ENCODE measurements at regions not wholly inside any gene's neighbourhood (a gene's known extent, or its start where the extent isn't known, plus 50 kb on each side); places are given as distances from the start of the nearest gene placed in this dataset.
"Not testable (repeated sequence)": the region's sequence is repeated elsewhere in the genome, so short reads cannot be mapped to it uniquely, and the experiment has no call there.

- no peak for DNase-seq
Measured at GRCh38 chr1:5165762-5166161, 511.4 kb downstream of the AJAP1 start.

- no peak for DNase-seq
Measured at GRCh38 chr1:5164158-5164557, 509.7 kb downstream of the AJAP1 start.

GRCh38 chr1:5161372-5161771 lies 507.0 kb downstream of the AJAP1 start:
- no peak for DNase-seq

GRCh38 chr1:5157175-5157574 lies 502.8 kb downstream of the AJAP1 start:
- no peak for DNase-seq

GRCh38 chr1:5156416-5157120 lies 502.2 kb downstream of the AJAP1 start:
- DNase-seq, result no peak

- DNase-seq, result no peak
Measured at GRCh38 chr1:5151511-5151910, 497.1 kb downstream of the AJAP1 start.

- DNase-seq, result no peak
Measured at GRCh38 chr1:5150191-5150590, 495.8 kb downstream of the AJAP1 start.

- no peak for DNase-seq
Measured at GRCh38 chr1:5147806-5148205, 493.4 kb downstream of the AJAP1 start.

- no peak for DNase-seq
Measured at GRCh38 chr1:5142389-5142788, 488.0 kb downstream of the AJAP1 start.

- DNase-seq, result no peak
Measured at GRCh38 chr1:5141750-5142149, 487.3 kb downstream of the AJAP1 start.

GRCh38 chr1:5140962-5141361 lies 486.6 kb downstream of the AJAP1 start:
- DNase-seq, result no peak

- no peak for DNase-seq
Measured at GRCh38 chr1:5140136-5140535, 485.7 kb downstream of the AJAP1 start.

GRCh38 chr1:5129746-5130355 lies 475.4 kb downstream of the AJAP1 start:
- DNase-seq, result no peak

- DNase-seq, result no peak
Measured at GRCh38 chr1:5125208-5125607, 470.8 kb downstream of the AJAP1 start.

GRCh38 chr1:5120559-5120958 lies 466.1 kb downstream of the AJAP1 start:
- no peak for DNase-seq

GRCh38 chr1:5119366-5120234 lies 465.2 kb downstream of the AJAP1 start:
- no peak for DNase-seq

GRCh38 chr1:5118771-5119170 lies 464.4 kb downstream of the AJAP1 start:
- DNase-seq, result not testable (repeated sequence)

- not testable (repeated sequence) for DNase-seq
Measured at GRCh38 chr1:5118292-5118691, 463.9 kb downstream of the AJAP1 start.

GRCh38 chr1:5111581-5111980 lies 457.2 kb downstream of the AJAP1 start:
- no peak for DNase-seq

- DNase-seq, result no peak
Measured at GRCh38 chr1:5110508-5110907, 456.1 kb downstream of the AJAP1 start.

- no peak for DNase-seq
Measured at GRCh38 chr1:5109633-5110032, 455.2 kb downstream of the AJAP1 start.

- no peak for DNase-seq
Measured at GRCh38 chr1:5108740-5109139, 454.3 kb downstream of the AJAP1 start.

GRCh38 chr1:5105744-5106143 lies 451.3 kb downstream of the AJAP1 start:
- DNase-seq, result no peak

GRCh38 chr1:5099558-5099957 lies 445.1 kb downstream of the AJAP1 start:
- no peak for DNase-seq

Data from AML-193 (cell line).